ENCODE measurements at regions not wholly inside any gene's neighbourhood (a gene's known extent, or its start where the extent isn't known, plus 50 kb on each side); places are given as distances from the start of the nearest gene placed in this dataset.

DNA sequence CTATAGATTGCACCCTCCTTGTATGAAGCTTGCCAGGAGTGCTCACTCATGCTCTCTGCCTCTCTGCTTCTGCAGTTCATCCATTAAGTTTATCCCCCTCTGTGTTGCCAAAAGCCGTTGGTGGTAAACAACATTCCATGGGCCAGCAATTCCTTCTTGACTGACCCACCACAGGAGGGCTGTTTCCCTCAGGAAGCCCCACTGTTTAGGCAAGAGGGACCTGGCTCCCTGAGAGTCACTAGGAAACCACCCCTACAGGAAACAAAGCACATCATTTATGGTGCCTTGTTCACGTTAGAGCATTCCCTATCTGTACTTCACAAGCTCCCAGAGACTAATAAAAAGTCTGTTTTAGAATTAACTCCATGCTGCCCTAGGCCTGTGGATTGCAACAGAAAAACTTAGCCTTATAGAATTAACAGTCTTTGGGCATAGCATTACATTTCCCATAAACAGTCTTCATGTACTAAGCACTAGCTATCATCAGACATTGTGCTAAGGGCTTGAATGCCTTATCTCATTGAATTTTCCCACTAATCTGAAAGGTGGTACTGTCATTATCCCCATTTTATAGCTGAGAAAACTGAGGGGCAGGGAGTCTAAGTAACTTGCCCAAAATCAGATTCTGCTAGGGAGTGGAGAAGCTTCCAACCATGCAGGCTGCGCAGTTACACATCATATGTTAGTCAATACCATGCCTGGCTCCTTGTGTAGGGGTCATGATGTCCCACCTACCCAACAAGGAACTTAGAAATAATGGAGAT, 149.9 kb downstream of the SHQ1 start:
- DNase-seq (ENCODE audit: low spot score) = no peak

DNA sequence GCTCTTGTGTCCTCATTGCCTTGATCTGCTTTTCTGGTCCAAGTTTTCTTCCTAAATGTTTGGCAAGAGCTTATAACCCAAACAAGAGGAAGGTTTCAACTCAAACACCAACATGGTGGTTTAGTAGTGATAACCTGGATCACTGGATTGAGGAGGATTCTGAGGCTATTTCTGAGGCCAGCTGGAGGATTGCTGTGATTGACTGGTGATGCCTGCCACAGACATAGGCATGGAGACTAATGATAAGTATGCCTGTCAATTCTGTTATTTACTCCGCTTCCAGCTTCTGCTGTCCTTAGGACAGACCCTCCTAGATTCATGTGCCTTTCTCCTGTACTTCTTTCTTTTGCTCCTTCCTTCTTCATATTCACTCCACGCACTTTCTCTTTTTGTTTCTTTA, 150.5 kb downstream of the SHQ1 start:
- no peak for DNase-seq (ENCODE audit: low spot score)

DNA sequence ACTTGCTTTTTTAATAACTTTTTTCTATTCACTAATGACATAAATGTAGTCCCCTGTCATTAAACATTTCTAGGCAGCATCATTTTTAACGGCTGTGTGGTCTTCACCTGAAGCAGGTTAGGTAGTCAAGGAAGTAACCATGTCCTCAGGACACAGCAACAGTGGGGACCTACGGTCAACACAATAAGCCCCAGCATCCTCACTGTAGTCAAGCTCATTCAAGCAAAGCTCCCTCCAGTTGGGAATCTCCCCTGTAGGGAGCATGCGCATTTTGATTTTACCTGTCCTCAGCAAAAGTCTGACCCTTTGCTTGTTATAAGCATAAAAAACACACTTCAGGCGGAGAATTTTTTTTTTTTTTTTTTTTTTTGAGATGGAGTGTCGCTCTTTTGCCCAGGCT, 151.4 kb downstream of the SHQ1 start:
- no peak for DNase-seq (ENCODE audit: low spot score)

DNA sequence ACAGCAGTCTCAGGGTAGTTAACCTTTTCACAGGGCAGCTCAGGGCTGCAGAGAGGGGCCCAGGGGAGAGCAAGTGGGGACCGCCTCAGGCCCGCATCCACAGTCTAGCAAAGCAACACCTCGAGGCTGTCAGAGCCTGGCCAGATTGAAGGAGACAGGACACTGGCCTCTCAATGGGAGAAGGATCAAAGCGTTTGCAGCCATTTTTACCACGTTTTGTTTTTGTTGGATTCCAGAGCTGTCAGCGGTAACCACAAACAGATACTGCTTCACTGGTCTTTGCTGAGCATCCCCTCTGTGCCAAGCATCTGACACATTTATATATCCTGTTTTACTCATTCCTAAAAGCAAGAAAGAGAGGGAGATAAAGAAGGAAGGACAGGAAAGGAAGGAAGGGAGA, 153.8 kb downstream of the SHQ1 start:
- DNase-seq (ENCODE audit: low spot score) = no peak

DNA sequence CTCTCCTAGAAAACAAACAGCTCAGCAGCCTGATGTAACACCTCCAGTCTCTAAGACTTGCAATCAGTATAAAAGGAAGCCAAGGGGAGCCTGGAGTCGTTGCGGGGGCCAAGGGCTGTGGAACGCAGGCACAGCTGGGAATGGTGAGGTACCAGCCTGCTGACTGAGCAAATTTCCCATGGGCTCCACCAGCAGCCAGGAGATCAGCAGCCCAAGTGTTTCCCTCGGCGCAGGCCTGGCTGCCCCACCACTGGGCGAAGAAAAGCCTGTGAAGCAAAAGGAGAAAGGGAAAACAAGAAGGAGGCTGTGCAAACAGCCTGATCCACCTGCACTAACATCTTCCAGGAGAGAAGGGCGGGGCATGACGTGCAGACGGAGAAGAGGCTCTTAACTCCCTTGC, 155.3 kb downstream of the SHQ1 start:
- peak; percentile 50 for DNase-seq (ENCODE audit: low spot score)

DNA sequence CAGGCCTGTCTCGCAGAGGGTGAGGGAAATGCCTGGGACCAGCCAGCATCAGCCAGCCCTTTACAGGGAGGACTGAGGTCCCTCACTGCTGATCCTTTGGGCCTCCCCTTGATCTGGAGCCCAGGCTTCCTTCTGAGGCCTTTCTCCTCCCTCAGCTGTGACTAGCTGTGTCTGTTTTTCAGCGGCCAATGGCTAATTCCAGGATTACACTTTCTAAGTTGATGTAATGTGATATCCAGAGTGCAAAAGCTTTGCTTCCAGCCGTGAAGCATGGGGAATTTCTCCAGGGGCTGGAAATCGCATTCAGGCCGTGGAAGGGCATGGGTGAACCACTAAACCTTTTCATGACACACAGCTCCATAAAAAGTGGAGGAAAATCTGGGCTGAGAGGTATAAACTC, 157.6 kb downstream of the SHQ1 start:
- peak; percentile 51 for DNase-seq (ENCODE audit: low spot score)

DNA sequence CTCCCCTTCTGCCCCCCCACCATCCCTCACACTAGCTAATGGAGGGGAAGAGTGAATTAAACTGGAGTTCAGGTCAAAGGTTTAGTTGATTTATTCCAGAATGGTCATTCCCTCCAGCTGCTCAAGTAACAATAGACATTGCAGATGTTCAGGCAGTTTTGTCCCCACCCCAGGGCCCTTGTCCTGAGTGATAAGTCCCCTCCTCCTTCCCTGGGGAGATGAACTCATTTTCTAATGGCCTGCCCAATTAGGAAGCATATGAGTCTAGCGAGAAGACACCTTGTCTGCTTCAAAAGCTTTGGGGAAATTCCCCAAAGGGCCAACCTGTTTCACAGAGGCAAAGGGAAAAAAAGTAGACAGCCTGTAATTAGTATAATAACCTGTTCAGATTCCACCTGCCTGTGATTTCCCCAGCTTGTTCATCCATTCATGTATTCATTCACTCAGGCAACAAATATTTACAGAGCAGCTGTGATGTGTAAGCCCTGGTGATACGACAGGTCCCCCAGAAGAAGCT, 165.3 kb downstream of the SHQ1 start:
- DNase-seq (ENCODE audit: low spot score) = peak; percentile 50

DNA sequence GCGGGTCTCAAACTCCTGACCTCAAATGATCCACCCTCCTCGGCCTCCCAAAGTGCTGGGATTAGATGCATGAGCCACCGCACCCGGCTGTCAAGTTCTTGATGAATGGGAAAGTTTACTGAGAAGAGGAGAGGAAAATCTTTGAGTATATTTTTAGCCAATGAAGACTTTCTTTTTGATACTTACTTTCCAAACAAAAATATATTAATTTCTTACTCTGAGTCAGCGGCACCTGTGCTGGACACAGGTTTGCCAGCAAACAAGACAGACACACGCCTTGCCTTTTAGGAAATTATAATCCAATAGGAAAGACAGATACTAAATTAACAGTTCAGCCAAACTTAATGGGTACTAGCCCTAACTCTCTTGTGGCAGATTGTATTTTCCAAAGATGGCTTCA, 166.6 kb downstream of the SHQ1 start:
- DNase-seq (ENCODE audit: low spot score) = no peak

DNA sequence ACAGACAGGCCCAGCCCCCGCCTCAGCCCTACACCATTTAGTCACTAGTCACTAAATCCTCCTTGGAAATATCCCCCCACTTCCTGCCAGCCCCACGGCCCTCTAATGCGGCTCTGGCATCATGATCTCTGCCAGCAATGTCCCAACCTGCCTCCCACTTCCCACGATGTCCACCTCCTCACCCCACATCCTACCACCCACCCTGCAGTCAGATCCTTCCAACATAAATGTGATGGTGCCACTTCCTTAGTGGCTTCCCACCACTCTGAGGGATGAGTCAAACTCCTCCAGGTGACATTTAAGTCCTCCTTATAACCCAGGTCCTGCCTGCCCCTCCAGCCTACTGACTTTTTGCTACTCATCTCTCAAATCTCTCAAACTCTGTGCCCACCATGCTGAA, 167.5 kb downstream of the SHQ1 start:
- no peak for DNase-seq (ENCODE audit: low spot score)

DNA sequence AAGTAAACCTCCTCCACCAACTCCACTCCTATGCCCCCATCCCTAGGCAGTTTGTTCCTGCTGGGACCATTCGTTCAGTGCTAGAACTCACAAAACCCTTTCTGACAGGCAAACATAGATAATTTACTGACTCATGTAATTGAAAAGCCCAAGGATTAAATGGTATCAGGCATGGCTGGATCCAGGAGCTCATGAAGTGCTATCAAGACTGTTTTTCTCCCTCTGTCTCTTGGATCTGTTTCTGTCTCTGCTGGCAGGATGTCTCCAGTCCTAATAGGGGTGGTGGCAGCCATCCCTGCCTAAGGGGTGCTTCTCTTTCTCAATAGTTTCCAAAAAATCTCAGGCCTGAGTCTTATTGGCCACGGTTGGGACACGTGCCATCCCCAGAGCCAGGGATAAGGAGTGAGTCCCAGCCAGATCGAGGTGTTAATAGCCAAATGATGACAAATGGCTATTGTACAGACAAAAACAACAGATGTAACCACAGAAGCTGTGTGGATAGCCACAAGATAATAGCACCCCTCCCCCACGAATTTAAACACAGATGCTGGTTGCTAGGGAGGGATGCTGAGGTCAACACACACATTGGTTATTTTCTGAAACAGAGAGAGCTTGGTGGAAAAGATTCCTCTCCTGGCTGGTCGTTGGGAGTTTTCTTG, 168.6 kb downstream of the SHQ1 start:
- no peak for DNase-seq (ENCODE audit: low spot score)

DNA sequence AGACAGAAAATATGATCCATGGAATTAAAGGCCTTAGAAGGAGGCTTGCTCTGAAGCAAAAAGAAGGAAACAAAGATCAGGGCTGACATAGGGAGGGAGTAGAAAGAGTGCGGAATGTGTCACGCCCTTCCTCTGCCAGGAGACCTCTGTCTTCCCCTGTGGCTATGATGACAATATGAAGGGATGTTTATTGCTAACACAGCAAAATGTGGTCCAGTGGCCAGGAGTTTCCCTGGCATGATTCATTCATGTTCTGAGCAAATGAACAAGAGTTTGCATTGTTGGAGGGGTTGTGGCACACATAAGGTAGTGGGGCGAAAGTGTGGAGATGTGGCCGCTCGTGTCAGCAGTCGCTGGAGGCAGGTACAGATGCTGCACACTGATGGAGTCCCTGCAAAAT, 169.4 kb downstream of the SHQ1 start:
- DNase-seq (ENCODE audit: low spot score) = no peak

DNA sequence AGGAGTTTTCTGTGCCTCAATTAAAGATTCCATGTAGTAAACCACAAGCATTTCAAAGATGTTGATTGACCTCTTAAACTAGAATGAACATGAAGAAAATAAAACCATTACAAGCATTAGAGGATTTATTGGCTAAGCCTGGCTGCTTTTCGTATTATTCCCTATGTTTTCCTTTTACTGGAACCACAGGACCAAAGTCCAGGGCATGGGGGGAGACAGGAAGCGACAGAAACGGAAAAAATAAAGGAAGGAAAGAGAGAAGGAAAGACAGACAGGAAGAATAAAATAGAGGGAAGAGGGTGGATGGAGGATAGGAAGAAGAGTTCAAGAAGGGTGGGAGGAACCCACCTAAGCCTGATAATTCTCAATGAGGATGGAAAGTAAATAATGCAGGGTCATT, 169.9 kb downstream of the SHQ1 start:
- no peak for DNase-seq (ENCODE audit: low spot score)

DNA sequence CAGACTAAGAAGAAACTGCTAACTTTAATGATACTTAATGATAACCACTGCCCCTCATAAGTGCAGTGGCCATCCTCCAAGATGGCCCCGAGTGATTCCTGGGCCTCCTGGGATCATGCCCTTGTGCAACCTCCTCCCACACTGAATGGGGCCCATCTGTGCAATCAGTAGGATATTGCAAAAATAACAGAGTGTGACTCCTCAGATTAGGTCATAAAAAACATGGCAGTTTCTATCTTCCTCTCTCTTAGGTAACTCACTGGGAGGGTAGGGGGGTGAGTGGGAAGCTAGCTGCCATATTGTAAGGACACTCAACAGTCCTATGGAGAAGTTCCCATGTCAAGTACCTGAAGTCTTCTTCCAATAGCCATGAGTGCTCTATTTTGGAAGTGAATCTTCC, 173.0 kb downstream of the SHQ1 start:
- DNase-seq (ENCODE audit: low spot score) = no peak

DNA sequence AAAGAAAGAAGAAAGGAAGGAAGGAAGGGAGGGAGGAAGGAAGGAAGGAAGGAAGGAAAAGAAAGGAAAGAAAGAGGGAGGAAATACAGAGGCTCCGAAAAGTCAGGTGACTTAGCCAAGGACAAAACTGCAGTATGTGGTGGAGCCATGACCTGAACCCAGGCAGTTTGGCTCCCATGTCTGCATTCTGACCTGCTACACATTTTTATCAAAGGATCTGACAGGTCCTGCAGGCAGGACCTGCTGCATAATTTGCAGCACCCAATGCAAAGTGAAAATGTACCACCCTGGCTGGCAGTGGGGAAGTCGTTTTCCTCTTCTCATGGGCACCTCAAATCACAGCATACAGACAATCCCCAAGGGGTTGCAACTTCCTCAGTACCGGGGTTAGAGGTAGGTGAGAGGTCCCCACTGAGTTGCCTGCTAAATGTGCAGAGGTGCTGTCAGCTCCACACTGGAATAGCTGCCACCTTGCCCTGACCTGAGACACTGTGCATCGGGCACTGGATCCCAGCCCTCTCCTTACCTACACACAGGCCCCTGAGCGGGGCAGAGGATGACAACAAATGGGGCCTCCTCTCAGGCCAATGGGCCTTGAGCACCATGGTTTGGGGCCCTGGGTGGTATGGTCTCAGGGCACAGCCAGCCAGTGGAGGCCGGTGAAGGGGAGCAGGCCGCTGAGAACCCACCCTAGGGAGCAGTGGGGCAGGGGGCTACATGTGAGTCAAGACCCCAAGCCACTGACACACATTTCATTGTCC, 175.1 kb downstream of the SHQ1 start:
- no peak for DNase-seq (ENCODE audit: low spot score)

DNA sequence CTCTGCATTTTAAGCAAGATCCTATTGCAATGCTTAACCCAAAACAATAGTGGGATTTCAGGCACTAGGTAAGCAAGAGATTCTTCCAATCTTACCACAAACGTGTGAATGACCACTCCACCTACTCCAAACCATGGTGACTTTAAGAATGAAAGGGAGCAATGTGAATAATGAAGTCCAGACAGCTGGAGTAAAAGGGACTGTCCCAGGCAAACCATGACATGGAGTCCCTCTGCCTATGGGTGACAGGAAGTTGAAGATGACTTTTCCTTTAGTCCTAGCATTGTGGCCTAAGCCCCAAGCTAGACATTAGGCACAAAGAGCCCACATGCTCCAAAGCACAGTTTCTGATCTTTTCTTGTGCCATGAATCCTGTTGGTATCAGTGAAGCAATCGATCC, 179.0 kb downstream of the SHQ1 start:
- no peak for DNase-seq (ENCODE audit: low spot score)

DNA sequence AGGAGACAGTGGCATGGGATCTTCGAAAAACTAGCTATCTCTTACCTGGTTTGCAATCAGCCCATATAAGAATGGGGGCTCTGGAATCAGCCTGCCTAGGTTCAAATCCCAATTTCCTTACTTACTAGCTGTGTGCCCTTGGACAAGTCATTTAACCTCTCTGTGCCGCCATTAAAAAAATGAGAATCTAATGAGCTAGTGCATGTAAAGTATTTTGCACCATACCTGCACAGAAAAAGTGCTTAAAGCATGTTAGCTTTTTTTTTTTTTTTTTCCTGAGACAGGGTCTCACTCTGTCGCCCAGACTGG, 181.8 kb downstream of the SHQ1 start:
- no peak for DNase-seq (ENCODE audit: low spot score)

DNA sequence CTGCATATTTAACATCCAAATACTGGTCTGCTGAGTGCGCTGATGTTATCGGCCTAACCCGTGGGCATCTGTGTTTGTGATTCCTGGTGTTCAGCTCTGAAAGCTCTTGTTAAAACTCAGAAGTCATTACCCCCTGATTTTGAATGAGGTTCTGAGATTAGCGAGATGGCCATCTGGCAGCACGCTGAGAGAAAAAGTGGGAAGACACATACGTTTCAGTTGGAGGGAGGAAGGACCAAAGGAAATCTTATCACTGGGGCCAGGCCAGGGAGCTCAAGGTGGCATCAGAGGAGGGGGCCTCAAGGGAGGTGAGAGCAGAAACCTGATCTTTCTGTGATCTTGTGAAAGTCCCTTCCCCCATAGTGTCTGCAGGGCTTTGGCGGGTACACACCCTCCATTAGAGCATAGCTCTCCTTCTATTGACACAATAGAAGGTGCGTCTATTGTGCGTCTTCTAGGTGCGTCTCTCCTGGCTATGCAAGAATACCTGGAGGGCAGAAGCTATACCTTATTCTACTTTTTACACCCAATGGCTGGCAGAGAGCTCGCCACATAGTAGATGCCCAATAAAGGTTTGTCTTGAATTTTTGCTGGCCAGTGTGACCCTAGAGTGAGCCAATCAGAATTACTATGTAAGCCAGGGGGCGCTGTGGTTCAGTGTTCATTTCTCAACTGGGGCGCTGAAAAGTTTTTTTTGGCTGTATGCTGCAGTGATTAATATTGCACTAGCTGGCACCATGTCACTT, 182.4 kb downstream of the SHQ1 start:
- peak; percentile 76 for DNase-seq (ENCODE audit: low spot score)

DNA sequence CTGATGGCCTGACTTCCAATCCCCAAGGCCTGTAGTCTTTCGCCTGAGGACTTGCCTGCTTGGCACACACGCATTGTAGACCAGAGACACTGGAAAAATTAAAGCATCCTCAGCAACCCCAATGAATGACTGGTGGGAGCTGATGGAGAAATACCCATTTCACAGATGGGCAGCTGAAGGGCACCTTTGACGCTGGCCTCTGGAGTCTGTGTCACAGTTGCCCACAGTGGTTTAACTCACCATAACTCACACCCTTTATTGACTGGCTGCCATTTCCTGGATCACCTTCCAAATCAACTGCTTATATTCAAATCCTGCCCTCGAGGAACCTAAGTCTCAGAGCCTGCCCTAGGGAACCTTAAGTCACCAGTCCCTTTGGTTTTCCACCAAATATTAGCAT, 183.1 kb downstream of the SHQ1 start:
- no peak for DNase-seq (ENCODE audit: low spot score)

DNA sequence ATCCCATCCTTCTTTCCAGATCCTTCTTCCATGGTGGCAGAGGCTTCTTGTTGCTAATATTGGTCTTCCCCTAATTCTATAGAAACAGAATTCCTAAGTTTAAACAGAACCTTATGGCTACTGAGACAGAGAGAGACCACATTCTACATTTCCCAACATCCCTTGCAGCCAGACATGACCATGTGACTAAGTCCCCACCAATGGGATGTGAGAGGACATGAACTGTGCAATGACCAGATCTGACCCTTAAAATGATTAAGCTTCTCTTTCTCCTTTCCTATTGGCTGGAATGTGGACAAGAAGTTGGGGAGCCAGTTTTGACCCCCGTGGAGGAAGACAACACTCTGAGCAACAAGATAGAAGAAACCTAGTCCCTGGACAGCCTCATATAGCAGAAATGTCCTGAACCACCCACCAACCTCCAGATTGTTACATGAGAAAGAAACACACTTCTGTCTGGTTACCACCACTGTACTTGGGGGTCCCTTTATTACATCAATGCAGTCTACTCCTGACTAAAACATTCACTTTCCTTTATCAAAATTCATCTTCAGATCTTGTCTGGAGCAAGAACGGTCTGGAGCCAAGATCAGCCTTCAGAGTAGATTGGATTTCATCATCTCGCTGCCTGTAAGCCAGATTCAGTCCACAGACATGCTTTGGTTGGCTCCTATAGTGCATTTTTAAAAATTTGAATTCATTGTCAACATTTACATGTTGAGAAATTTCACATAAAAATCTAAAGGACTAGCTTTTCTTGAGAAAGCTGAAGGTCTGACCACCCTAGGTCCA, 183.9 kb downstream of the SHQ1 start:
- DNase-seq (ENCODE audit: low spot score) = no peak

DNA sequence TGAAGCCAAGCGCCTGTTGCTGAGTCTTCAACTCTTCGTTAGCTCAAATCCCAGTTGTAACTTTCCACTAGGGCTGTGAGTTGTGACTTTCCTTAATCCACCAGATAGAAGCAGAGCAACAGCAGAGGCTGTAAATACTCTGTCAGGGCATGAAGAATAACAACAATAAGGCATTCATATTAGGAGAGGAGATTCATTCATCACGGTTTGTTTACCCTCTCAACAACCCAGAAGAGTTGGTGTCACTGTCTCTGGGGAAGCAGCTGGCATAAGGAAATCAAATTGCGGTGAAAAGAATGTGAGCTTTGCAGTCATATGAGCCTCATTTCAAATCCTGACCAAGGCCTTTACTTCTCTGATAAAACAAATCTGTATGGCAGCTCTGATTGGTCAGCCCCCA, 184.8 kb downstream of the SHQ1 start:
- DNase-seq (ENCODE audit: low spot score) = no peak

DNA sequence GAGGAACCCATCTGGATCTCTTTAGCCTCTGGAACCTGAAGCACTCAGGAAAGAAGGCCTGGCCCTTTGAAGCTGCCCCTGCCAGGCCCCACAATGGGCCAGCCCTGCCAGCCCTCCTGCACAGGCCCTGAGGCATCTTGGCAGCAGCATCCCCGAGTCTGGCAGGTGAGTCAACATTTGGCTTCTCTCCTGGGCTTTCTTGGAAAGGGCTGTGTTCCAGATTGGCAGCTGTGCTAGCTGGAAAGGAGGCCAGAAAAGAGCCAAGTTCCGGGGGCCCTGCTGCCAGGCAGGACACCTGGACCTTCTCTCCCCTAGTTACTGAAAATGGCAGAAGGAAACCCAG, 187.2 kb downstream of the SHQ1 start:
- no peak for DNase-seq (ENCODE audit: low spot score)

Measured in D341Med (cell line).